Tibial nerve (tissue), 4 donors: ENCODE measurements at regions not wholly inside any gene's neighbourhood (a gene's known extent, or its start where the extent isn't known, plus 50 kb on each side); places are given as distances from the start of the nearest gene placed in this dataset.

Experiments used
- CTCF ChIP-seq, 5 experiments: fragments of 200-600 bp in 3 of 5; fragments of 450-650 bp in 2 of 5; sonication (generic) in 3 of 5; IDR thresholded peaks; one replicate each; pipeline ENCODE4 v1.5.1; 2016 to 2019; ENCODE audit warnings: antibody characterized with exemption in 5 of 5, mild to moderate bottlenecking in 3 of 5, moderate library complexity in 2 of 5
- EP300 ChIP-seq, 2 donors: sonication (generic); formaldehyde crosslinking; IDR thresholded peaks; one replicate each; pipeline ENCODE4 v1.6.1; 2017; ENCODE audit warnings: antibody characterized with exemption in 2 of 2, mild to moderate bottlenecking in 1 of 2
- POLR2A ChIP-seq, 2 donors: fragments of 450-650 bp; IDR thresholded peaks; one replicate each; pipeline ENCODE4 v1.6.1; 2017; ENCODE audit warnings: antibody characterized with exemption in 2 of 2, mild to moderate bottlenecking in 2 of 2, moderate library complexity in 2 of 2

- TF ChIP-seq POLR2A (IDR thresholded peaks at IDR 0.05) (no peak), CTCF (IDR thresholded peaks at IDR 0.05) (no peak), EP300 (IDR thresholded peaks at IDR 0.05) (no peak)
These were observed 175.9 kb downstream of the GAS1 start for GRCh38 chr9:86771420-86771819.
